Kidney epithelial cell (primary cell): ENCODE measurements at regions not wholly inside any gene's neighbourhood (a gene's known extent, or its start where the extent isn't known, plus 50 kb on each side); places are given as distances from the start of the nearest gene placed in this dataset.

Experiments
- DNase-seq: peaks from one replicate; pipeline ENCODE4 v3.0.0-alpha.2; 2010; ENCODE audit warnings: low read depth
- H3K27me3 ChIP-seq: 2 replicates; pipeline ENCODE4 v1.6.0; 2011; ENCODE audit warnings: low read length; ENCODE audit not compliant: control insufficient read depth, insufficient read depth
- H3K36me3 ChIP-seq: 2 replicates; pipeline ENCODE4 v1.5.1; 2011; ENCODE audit warnings: low read length; ENCODE audit not compliant: control insufficient read depth, insufficient read depth
- H3K4me3 ChIP-seq: 2 replicates; pipeline ENCODE4 v1.5.1; 2011; ENCODE audit warnings: low read depth, mild to moderate bottlenecking, control low read depth, low read length
- CTCF ChIP-seq: IDR thresholded peaks from 2 replicates; pipeline ENCODE4 v1.5.1; 2011; ENCODE audit warnings: mild to moderate bottlenecking, moderate library complexity, low read length, control low read depth, inconsistent platforms; ENCODE audit not compliant: insufficient read depth, poor library complexity, severe bottlenecking

GRCh38 chr3:43905157-43905556, 214.4 kb downstream of the ABHD5 start:
- Histone ChIP-seq H3K36me3 (no peaks in the 10 kb centered on the region), H3K27me3 (no peaks in the 10 kb centered on the region), H3K4me3 (no peak overlapping the region)
- no peak for DNase-seq
- no peak for TF ChIP-seq CTCF

- H3K27me3 ChIP-seq, result no peaks in the 10 kb centered on the region
- TF ChIP-seq CTCF, result no peak
- DNase-seq, result no peak
- H3K4me3 ChIP-seq, result no peak overlapping the region
- H3K36me3 ChIP-seq, result no peaks in the 10 kb centered on the region
These were observed 216.2 kb downstream of the ABHD5 start for GRCh38 chr3:43906849-43907507.

- TF ChIP-seq CTCF, result no peak
- no peak overlapping the region for H3K4me3 ChIP-seq
- no peaks in the 10 kb centered on the region for H3K36me3 ChIP-seq
- no peaks in the 10 kb centered on the region for H3K27me3 ChIP-seq
- no peak for DNase-seq
These were observed 216.7 kb downstream of the ABHD5 start for GRCh38 chr3:43907508-43907858.

- Histone ChIP-seq H3K4me3 (no peak overlapping the region), H3K36me3 (no peaks in the 10 kb centered on the region), H3K27me3 (no peaks in the 10 kb centered on the region)
- TF ChIP-seq CTCF, result no peak
- no peak for DNase-seq
These were observed 217.7 kb downstream of the ABHD5 start for GRCh38 chr3:43908456-43908855.

- TF ChIP-seq CTCF, result no peak
- no peaks in the 10 kb centered on the region for H3K36me3 ChIP-seq
These were observed 218.4 kb downstream of the ABHD5 start for GRCh38 chr3:43909149-43909548.

GRCh38 chr3:43910750-43911149, 220.0 kb downstream of the ABHD5 start:
- no peaks in the 10 kb centered on the region for H3K36me3 ChIP-seq
- H3K4me3 ChIP-seq, result no peak overlapping the region
- H3K27me3 ChIP-seq, result no peaks in the 10 kb centered on the region
- TF ChIP-seq CTCF, result no peak
- no peak for DNase-seq

More at GRCh38 chr3:43909149-43909548, 218.4 kb downstream of the ABHD5 start:
- no peaks in the 10 kb centered on the region for H3K27me3 ChIP-seq
- H3K4me3 ChIP-seq, result no peak overlapping the region
- no peak for DNase-seq
